M059J (cell line): ENCODE measurements at regions not wholly inside any gene's neighbourhood (a gene's known extent, or its start where the extent isn't known, plus 50 kb on each side); places are given as distances from the start of the nearest gene placed in this dataset.
A peak's percentile ranks its signal among the peaks of the same experiment; 100 is the strongest.

Experiments
- DNase-seq: peaks from one replicate; pipeline ENCODE4 v3.0.0-alpha.2; 2012; ENCODE audit warnings: low read depth

GRCh38 chr14:89607453-89607852, 190.4 kb upstream of the FOXN3 start:
- peak; percentile 40 for DNase-seq

GRCh38 chr14:89603938-89604480, 187.0 kb upstream of the FOXN3 start:
- DNase-seq = no peak

- peak; percentile 73 for DNase-seq
Observed at GRCh38 chr14:89600950-89601826, 184.2 kb upstream of the FOXN3 start.

GRCh38 chr14:89600029-89600428, 183.0 kb upstream of the FOXN3 start:
- no peak for DNase-seq

- DNase-seq = peak; percentile 39
Observed at GRCh38 chr14:89598548-89599186, 181.6 kb upstream of the FOXN3 start.

- DNase-seq = no peak
Observed at GRCh38 chr14:89592961-89593360, 175.9 kb upstream of the FOXN3 start.

- DNase-seq = no peak
Observed at GRCh38 chr14:89589400-89590118, 172.5 kb upstream of the FOXN3 start.

- DNase-seq = no peak
Observed at GRCh38 chr14:89588840-89589296, 171.8 kb upstream of the FOXN3 start.

GRCh38 chr14:89588016-89588415, 171.0 kb upstream of the FOXN3 start:
- DNase-seq = no peak

- DNase-seq = no peak
Observed at GRCh38 chr14:89587136-89587420, 170.0 kb upstream of the FOXN3 start.

- DNase-seq = no peak
Observed at GRCh38 chr14:89586258-89587135, 169.5 kb upstream of the FOXN3 start.

- no peak for DNase-seq
Observed at GRCh38 chr14:89578156-89578555, 161.1 kb upstream of the FOXN3 start.

- DNase-seq = no peak
Observed at GRCh38 chr14:89576960-89577359, 159.9 kb upstream of the FOXN3 start.

GRCh38 chr14:89576145-89576927, 159.3 kb upstream of the FOXN3 start:
- no peak for DNase-seq

- no peak for DNase-seq
Observed at GRCh38 chr14:89575386-89576061, 158.5 kb upstream of the FOXN3 start.

GRCh38 chr14:89574420-89574819, 157.4 kb upstream of the FOXN3 start:
- no peak for DNase-seq

- no peak for DNase-seq
Observed at GRCh38 chr14:89573399-89573657, 156.3 kb upstream of the FOXN3 start.

- no peak for DNase-seq
Observed at GRCh38 chr14:89572596-89573398, 155.8 kb upstream of the FOXN3 start.

GRCh38 chr14:89571491-89571890, 154.5 kb upstream of the FOXN3 start:
- DNase-seq = no peak
